ENCODE measurements at regions not wholly inside any gene's neighbourhood (a gene's known extent, or its start where the extent isn't known, plus 50 kb on each side); places are given as distances from the start of the nearest gene placed in this dataset.

- H3K4me3 ChIP-seq = no peak overlapping the region
- H3K27ac ChIP-seq = no peak overlapping the region
- no peak for TF ChIP-seq CTCF (IDR thresholded peaks at IDR 0.05)
- DNase-seq (ENCODE audit: low spot score) (no peak), ATAC-seq (ENCODE audit: insufficient number of reproducible peaks, low FRiP score, low read depth) (no peak)
- H3K36me3 ChIP-seq = no peaks in the 10 kb centered on the region
- H3K4me1 ChIP-seq (ENCODE audit: control insufficient read depth in 1 of 2, low read depth in 2 of 2) = no peaks in the 10 kb centered on the region
- no peaks in the 10 kb centered on the region for H3K9me3 ChIP-seq
- no peaks in the 10 kb centered on the region for H3K27me3 ChIP-seq (replicated peaks; ENCODE audit: insufficient read depth)
Observed at GRCh38 chrX:137401092-137401491, 164.8 kb upstream of the ZIC3 start.

GRCh38 chrX:137387646-137388045, 178.3 kb upstream of the ZIC3 start:
- Histone ChIP-seq H3K36me3 (no peaks in the 10 kb centered on the region), H3K4me3 (no peak overlapping the region), H3K9me3 (no peaks in the 10 kb centered on the region), H3K27me3 (replicated peaks; ENCODE audit: insufficient read depth) (no peaks in the 10 kb centered on the region), H3K4me1 (ENCODE audit: control insufficient read depth in 1 of 2, low read depth in 2 of 2) (no peaks in the 10 kb centered on the region), H3K27ac (no peak overlapping the region)
- DNase-seq (ENCODE audit: low spot score) (no peak), ATAC-seq (ENCODE audit: insufficient number of reproducible peaks, low FRiP score, low read depth) (no peak)
- no peak for TF ChIP-seq CTCF (IDR thresholded peaks at IDR 0.05)

GRCh38 chrX:137366018-137366633, 199.8 kb upstream of the ZIC3 start:
- Histone ChIP-seq H3K4me3 (no peak overlapping the region), H3K36me3 (no peaks in the 10 kb centered on the region), H3K27ac (no peak overlapping the region), H3K4me1 (ENCODE audit: control insufficient read depth in 1 of 2, low read depth in 2 of 2) (no peaks in the 10 kb centered on the region), H3K9me3 (no peaks in the 10 kb centered on the region), H3K27me3 (replicated peaks; ENCODE audit: insufficient read depth) (no peaks in the 10 kb centered on the region)
- TF ChIP-seq CTCF (IDR thresholded peaks at IDR 0.05) = no peak
- ATAC-seq (ENCODE audit: insufficient number of reproducible peaks, low FRiP score, low read depth) (no peak), DNase-seq (ENCODE audit: low spot score) (no peak)

- Histone ChIP-seq H3K4me1 (ENCODE audit: control insufficient read depth in 1 of 2, low read depth in 2 of 2) (no peaks in the 10 kb centered on the region), H3K27me3 (replicated peaks; ENCODE audit: insufficient read depth) (no peaks in the 10 kb centered on the region), H3K27ac (no peak overlapping the region), H3K36me3 (no peaks in the 10 kb centered on the region), H3K9me3 (no peaks in the 10 kb centered on the region), H3K4me3 (no peak overlapping the region)
- ATAC-seq (ENCODE audit: insufficient number of reproducible peaks, low FRiP score, low read depth) (no peak), DNase-seq (ENCODE audit: low spot score) (no peak)
- no peak for TF ChIP-seq CTCF (IDR thresholded peaks at IDR 0.05)
Observed at GRCh38 chrX:137363559-137363958, 202.4 kb upstream of the ZIC3 start.

- Histone ChIP-seq H3K27me3 (replicated peaks; ENCODE audit: insufficient read depth) (no peaks in the 10 kb centered on the region), H3K4me3 (no peak overlapping the region), H3K9me3 (no peaks in the 10 kb centered on the region), H3K27ac (no peak overlapping the region), H3K36me3 (no peaks in the 10 kb centered on the region), H3K4me1 (ENCODE audit: control insufficient read depth in 1 of 2, low read depth in 2 of 2) (no peaks in the 10 kb centered on the region)
- no peak for TF ChIP-seq CTCF (IDR thresholded peaks at IDR 0.05)
- DNase-seq (ENCODE audit: low spot score) (no peak), ATAC-seq (ENCODE audit: insufficient number of reproducible peaks, low FRiP score, low read depth) (no peak)
Observed at GRCh38 chrX:137362583-137362982, 203.3 kb upstream of the ZIC3 start.

Measured in thoracic aorta (tissue), 2 donors.